ENCODE measurements at regions not wholly inside any gene's neighbourhood (a gene's known extent, or its start where the extent isn't known, plus 50 kb on each side); places are given as distances from the start of the nearest gene placed in this dataset.
"Not testable (repeated sequence)": the region's sequence is repeated elsewhere in the genome, so short reads cannot be mapped to it uniquely, and the experiment has no call there.

- TF ChIP-seq, protein P1, sequence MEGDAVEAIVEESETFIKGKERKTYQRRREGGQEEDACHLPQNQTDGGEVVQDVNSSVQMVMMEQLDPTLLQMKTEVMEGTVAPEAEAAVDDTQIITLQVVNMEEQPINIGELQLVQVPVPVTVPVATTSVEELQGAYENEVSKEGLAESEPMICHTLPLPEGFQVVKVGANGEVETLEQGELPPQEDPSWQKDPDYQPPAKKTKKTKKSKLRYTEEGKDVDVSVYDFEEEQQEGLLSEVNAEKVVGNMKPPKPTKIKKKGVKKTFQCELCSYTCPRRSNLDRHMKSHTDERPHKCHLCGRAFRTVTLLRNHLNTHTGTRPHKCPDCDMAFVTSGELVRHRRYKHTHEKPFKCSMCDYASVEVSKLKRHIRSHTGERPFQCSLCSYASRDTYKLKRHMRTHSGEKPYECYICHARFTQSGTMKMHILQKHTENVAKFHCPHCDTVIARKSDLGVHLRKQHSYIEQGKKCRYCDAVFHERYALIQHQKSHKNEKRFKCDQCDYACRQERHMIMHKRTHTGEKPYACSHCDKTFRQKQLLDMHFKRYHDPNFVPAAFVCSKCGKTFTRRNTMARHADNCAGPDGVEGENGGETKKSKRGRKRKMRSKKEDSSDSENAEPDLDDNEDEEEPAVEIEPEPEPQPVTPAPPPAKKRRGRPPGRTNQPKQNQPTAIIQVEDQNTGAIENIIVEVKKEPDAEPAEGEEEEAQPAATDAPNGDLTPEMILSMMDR (IDR thresholded peaks at IDR 0.05), result not testable (repeated sequence)
- TF ChIP-seq POLR2A (IDR thresholded peaks at IDR 0.05), result not testable (repeated sequence)
Measured at GRCh38 chr4:112049119-112049518, 96.1 kb upstream of the FAM241A start.
